ENCODE measurements at regions not wholly inside any gene's neighbourhood (a gene's known extent, or its start where the extent isn't known, plus 50 kb on each side); places are given as distances from the start of the nearest gene placed in this dataset.

GRCh38 chr5:174575043-174575442 lies 149.3 kb upstream of the MSX2 start (continued):
- TF ChIP-seq BMI1 (IDR thresholded peaks at IDR 0.05; ENCODE audit: borderline replicate concordance) (no peak), RAD21 (IDR thresholded peaks at IDR 0.05; ENCODE audit: insufficient read depth, low read depth, low read length) (no peak), ZSCAN29 (IDR thresholded peaks at IDR 0.05) (no peak), CREM (IDR thresholded peaks at IDR 0.05; ENCODE audit: low read depth) (no peak), NR2C1 (IDR thresholded peaks at IDR 0.05) (no peak)

- POLR2A ChIA-PET, result no interaction called here
- Histone ChIP-seq H3K27me3 (replicated peaks in 1 of 2; ENCODE audit: control insufficient read depth in 2 of 2, insufficient read depth in 2 of 2, low read length in 1 of 2) (no peaks in the 10 kb centered on the region), H3K9me3 (replicated peaks; ENCODE audit: control insufficient read depth, insufficient read depth, low read length) (no peaks in the 10 kb centered on the region), H3K79me2 (ENCODE audit: control insufficient read depth, insufficient read depth, low read length) (no peaks in the 10 kb centered on the region), H3K27ac (ENCODE audit: control insufficient read depth, insufficient read depth) (no peak overlapping the region), H3K4me3 (no peak overlapping the region), H4K20me1 (ENCODE audit: control insufficient read depth, insufficient read depth) (no peaks in the 10 kb centered on the region), H2AFZ (ENCODE audit: control insufficient read depth, low read depth, low read length) (no peak overlapping the region), H3K4me2 (ENCODE audit: control insufficient read depth, insufficient read depth) (no peak overlapping the region), H3K9ac (ENCODE audit: control insufficient read depth, insufficient read depth, low read length) (no peak overlapping the region), H3K4me1 (ENCODE audit: control insufficient read depth, insufficient read depth, low read length) (no peaks in the 10 kb centered on the region), H3K36me3 (ENCODE audit: control insufficient read depth in 2 of 2, insufficient read depth in 2 of 2, low read length in 1 of 2) (no peaks in the 10 kb centered on the region)
- no peak for DNase-seq (ENCODE audit: low read depth, low spot score)
- no peak for TF ChIP-seq MEF2B (IDR thresholded peaks at IDR 0.05; ENCODE audit: partially characterized antibody, poor library complexity, severe bottlenecking)
- TF ChIP-seq GABPA (IDR thresholded peaks at IDR 0.05; ENCODE audit: low read depth), result no peak
- TF ChIP-seq E2F4 (IDR thresholded peaks at IDR 0.05; ENCODE audit: low read depth, low read length), result no peak
- TF ChIP-seq JUNB (IDR thresholded peaks at IDR 0.05), result no peak
- no peak for TF ChIP-seq IRF4 (IDR thresholded peaks at IDR 0.05; ENCODE audit: low read depth, low read length)
- no peak for TF ChIP-seq EED (IDR thresholded peaks at IDR 0.05; ENCODE audit: low read depth)
- no peak for TF ChIP-seq ZNF384 (IDR thresholded peaks at IDR 0.05; ENCODE audit: borderline replicate concordance, low read depth, low read length)
- no peak for TF ChIP-seq E4F1 (IDR thresholded peaks at IDR 0.05; ENCODE audit: borderline replicate concordance, partially characterized antibody)
- TF ChIP-seq HCFC1 (IDR thresholded peaks at IDR 0.05; ENCODE audit: low read length), result no peak
- TF ChIP-seq PAX8 (IDR thresholded peaks at IDR 0.05), result no peak
- TF ChIP-seq EGR1 (IDR thresholded peaks at IDR 0.05; ENCODE audit: borderline replicate concordance in 1 of 2, low read depth in 2 of 2, low read length in 2 of 2), result no peak
- TF ChIP-seq MYC (IDR thresholded peaks at IDR 0.05; ENCODE audit: insufficient read depth, insufficient read length, insufficient replicate concordance, low read length, severe bottlenecking), result no peak
- no peak for TF ChIP-seq ZNF217 (IDR thresholded peaks at IDR 0.05)
- no peak for TF ChIP-seq POLR2A (IDR thresholded peaks at IDR 0.05; ENCODE audit: low read depth, low read length)
- ATAC-seq, result no peak
- WGBS (ENCODE audit: insufficient coverage, insufficient replicate concordance, low lambda C conversion rate, missing lambda C conversion rate), result 57% methylated on average over 6 of the region's 6 CpGs
- SMC1A ChIA-PET (ENCODE audit: uncharacterized antibody, unreplicated experiment), result interaction anchor here (0.6 kb wide), 1 partner anchor 790 kb away, joined by 3 read pairs; no protein-coding TSS in a partner anchor
- FAIRE-seq, result no peak
- RAD21 ChIA-PET (ENCODE audit: unreplicated experiment), result no interaction called here
- CTCF ChIA-PET, result interaction anchor here (0.6 to 1.5 kb wide), 2 partner anchors 11 to 220 kb away, joined by 3 read pairs; no protein-coding TSS in a partner anchor
- in situ Hi-C loops (cut with MboI), result no loop called here
- no TSS peak for BruUV-seq (replicated peaks)
- intact Hi-C loops (cut with micrococcal nuclease; ENCODE audit: unreplicated experiment), result no loop called here
Observed at GRCh38 chr5:174576042-174576441, 148.3 kb upstream of the MSX2 start.

Measured in GM12878 (cell line).